ENCODE measurements at regions not wholly inside any gene's neighbourhood (a gene's known extent, or its start where the extent isn't known, plus 50 kb on each side); places are given as distances from the start of the nearest gene placed in this dataset.
"Not testable (repeated sequence)": the region's sequence is repeated elsewhere in the genome, so short reads cannot be mapped to it uniquely, and the experiment has no call there.

DNA sequence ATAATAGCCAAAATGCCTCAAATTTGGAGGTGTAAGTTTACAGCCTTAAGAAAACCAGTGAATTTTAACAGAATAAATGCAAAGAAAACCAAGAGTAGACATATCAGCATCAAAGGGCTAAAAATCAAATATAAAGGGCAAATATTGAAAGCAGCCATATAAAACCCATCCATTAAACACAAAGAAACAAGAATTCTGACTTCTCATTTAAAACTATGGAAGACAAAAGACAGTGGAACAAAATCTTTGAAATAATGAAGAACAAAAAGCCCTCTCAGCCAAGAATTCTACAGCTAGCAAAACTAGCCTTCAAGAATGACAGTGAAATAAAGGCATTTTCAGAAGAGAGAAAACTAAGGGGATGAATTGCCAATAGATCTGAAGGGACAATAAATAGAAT lies 91.3 kb upstream of the FST start:
- DNase-seq = no peak
- in situ Hi-C loops (cut with MboI; ENCODE audit: low pct_unique_long_range_greater_than_20kb, low sequenced_read_pairs) = no loop called here

DNA sequence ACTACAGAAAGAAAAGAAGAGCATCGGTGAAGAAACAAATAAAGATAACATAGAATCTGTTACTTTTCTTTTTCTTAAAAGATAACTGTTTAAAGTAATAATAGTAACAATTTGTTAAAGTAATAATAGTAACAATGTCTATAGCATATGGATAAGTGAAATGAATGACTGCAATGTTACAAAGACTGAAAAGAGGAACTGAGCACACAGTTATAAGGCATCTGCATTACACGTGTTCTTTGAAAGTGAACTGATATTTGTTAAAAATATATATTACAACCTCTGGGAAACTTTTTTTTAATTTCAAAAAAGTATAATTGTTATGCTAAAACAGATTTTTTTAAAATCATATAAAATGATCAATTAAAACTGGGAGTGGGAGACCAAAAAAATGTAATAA lies 88.4 kb upstream of the FST start:
- in situ Hi-C loops (cut with MboI; ENCODE audit: low pct_unique_long_range_greater_than_20kb, low sequenced_read_pairs) = no loop called here
- DNase-seq = no peak

DNA sequence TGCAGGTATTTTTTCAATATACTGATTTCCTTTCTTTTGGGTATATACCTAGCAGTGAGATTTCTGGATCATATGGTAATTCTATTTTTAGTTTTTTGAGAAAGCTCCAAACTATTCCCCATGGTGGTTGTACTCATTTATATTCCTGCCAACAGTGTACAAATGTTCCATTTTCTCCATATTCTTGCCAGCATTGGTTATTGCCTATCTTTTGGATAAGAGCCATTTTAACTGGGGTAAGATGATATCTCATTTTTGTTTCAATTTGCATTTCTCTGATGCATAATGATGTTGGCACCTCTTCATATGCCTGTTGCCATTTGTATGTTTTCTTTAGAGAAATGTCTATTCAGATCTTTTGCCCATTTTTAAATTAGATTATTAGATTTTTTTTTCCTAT lies 85.6 kb upstream of the FST start:
- DNase-seq = no peak
- in situ Hi-C loops (cut with MboI; ENCODE audit: low pct_unique_long_range_greater_than_20kb, low sequenced_read_pairs) = no loop called here

DNA sequence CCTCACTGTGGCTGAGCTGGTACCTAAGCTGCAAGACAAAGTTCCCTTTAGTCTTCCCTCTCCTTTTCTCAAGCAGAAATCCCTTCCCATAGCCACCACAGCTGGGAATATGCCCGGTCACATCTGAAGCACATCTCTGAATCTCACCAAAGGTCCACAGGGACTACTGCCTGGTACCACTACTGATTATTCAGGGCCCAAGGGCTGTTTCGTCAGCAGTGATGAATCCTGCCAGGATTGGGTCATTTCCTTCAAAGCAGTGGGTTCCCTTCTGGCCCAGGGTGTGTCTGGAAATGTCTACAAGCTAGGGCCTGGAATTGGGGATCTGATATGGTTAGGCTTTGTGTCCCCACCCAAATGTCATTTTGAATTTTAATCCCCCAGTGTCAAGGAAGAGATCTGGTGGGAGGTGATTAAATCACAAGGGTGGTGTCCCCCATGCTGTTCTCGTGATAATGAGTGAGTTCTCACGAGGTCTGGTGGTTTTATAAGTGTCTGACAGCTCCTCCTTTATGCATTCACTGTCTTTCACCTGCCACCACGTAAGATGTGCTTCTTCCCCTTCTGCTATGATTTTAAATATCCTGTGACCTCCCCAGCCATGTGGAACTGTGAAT lies 83.2 kb upstream of the FST start:
- in situ Hi-C loops (cut with MboI; ENCODE audit: low pct_unique_long_range_greater_than_20kb, low sequenced_read_pairs) = no loop called here
- DNase-seq = no peak

DNA sequence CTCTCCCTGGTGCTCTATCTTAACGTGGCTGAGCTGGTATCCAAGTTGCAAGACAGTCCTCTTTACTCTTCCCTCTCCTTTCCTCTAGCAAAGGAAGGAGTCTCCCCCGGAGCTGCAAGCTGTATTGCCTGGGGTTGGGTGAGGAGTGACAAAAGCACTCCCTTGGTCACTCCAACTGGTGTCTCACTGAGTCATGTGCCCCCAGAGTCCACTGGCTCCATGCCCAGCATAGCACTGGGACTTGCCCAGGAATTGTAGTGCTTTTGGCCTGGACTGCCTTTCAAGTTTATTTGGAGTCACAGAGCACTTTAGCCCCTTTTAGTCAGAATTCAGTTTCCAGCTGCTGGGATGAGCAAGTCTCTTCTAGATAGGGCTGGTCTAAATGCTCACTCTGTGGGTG lies 82.6 kb upstream of the FST start:
- in situ Hi-C loops (cut with MboI; ENCODE audit: low pct_unique_long_range_greater_than_20kb, low sequenced_read_pairs) = no loop called here
- no peak for DNase-seq

DNA sequence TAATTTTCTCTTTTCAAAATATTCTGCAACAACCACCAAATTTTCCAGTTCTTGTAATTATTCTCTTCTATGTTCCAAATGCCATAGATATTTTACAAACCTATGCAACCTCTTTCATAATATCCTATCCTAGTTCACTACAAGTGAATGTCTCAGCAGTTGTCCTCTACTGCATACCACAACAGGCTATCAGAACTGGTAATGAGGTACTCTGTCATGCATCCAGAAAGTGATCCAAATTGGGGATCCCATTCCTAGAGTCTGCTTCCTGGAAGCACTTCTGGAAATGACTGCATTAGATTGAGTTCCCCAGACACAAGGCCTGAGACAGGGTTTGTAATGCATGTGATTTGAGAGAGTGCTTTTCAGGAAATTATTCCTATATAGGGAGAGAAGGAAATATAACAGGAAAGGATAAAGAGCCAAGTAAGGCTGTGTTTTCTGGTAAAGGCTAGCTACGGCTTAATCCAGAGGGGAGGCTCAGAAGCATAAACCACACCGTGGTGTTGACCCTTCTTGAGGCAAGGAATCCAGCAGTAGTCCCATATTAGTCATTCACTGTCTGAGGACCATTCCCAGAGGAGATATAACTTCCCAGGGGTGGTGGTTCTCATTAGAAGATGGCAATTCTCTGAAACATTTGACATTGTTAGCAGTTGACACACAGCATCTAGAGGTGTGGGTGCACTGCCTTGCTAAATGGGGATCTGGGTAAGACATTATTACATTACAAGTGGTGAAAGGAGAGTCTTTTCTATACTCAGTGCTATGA lies 80.3 kb upstream of the FST start:
- DNase-seq = no peak

DNA sequence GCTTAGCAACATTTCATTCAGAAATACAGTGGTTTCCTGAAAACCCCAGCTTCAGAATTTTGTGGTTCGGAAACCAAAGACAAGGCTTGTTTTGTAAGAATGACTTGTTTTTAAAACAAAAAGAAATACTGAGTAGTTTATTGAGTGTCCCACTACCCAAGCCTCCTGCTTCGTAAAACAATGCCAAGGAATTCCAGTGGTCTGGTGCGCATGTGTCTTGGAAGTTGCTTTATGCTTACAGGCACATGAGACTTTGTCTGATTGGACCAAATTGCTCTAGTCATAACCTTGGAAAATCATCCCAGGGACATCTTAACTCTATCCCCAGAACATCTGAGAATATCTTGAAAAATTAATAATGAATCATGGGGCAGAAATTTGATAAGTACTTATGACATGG lies 77.1 kb upstream of the FST start:
- in situ Hi-C loops (cut with MboI; ENCODE audit: low pct_unique_long_range_greater_than_20kb, low sequenced_read_pairs) = no loop called here
- no peak for DNase-seq

More for the DNA sequence above, 80.3 kb upstream of the FST start:
- in situ Hi-C loops (cut with MboI; ENCODE audit: low pct_unique_long_range_greater_than_20kb, low sequenced_read_pairs) = no loop called here

DNA sequence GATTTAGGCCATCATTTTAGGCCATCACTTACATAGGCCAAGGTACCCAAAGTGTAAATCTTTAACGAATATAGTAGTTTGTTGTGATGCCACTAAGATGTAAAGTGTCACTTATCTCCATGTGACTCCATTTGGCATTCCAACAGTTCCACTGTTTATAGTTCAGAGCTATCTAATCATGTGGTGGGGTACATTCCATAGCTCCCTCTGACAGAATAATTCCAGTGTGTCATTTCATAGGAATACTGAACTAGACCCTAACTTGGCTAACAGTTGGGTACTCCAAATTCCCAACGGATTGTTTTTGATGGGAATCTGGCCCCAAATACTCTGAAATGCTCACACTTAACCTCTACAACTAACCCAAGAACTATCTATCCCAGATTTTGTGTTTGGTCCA lies 76.7 kb upstream of the FST start:
- DNase-seq = no peak
- in situ Hi-C loops (cut with MboI; ENCODE audit: low pct_unique_long_range_greater_than_20kb, low sequenced_read_pairs) = no loop called here

DNA sequence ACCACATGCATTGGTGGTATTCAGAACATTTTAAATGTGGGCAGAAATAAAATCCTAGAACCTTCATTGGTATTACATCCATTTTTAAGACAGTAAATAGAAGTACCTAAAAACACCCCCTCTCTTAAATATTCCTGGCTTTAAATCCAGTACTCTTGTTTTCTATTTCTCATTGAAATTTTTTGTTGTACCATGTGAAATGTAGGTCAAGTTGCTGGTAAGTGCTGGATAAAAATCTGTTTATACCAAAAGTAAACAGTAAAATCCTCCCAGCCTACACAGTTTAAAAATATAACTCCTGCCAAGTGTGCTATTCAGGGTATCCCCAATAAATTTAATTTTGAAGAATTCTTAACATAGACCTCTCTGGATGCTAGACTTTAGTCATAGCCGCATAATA lies 75.0 kb upstream of the FST start:
- in situ Hi-C loops (cut with MboI; ENCODE audit: low pct_unique_long_range_greater_than_20kb, low sequenced_read_pairs) = no loop called here
- DNase-seq = no peak

DNA sequence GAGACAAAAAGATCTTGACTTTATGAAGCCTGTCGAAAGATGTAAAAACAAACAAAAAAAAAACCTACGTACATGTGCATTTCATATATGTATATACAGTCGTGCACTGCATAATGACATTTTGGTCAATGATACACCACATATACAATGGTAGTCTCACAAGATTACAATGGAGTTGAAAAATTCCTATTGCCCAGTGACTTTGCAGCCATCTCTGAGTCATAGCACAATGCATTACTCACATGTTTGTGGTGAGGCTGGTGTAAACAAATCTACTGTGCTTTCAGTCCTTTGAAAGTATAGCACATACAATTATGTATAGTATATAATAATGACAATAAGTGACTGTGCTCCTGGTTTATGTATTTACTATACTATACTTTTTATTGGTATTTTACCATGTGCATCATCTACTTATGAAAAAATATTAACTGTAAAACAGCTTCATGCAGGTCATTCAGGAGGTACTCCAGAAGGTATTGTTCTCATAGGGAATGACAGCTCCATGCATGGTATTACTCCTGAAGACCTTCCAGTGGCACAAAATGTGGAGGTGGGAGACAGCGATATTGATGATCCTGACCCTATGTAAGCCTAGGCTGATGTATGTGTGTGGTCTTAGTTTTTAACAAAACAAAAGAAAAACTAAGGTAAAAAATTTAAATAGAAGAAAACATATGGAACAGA lies 73.7 kb upstream of the FST start:
- in situ Hi-C loops (cut with MboI; ENCODE audit: low pct_unique_long_range_greater_than_20kb, low sequenced_read_pairs) = no loop called here
- no peak for DNase-seq

DNA sequence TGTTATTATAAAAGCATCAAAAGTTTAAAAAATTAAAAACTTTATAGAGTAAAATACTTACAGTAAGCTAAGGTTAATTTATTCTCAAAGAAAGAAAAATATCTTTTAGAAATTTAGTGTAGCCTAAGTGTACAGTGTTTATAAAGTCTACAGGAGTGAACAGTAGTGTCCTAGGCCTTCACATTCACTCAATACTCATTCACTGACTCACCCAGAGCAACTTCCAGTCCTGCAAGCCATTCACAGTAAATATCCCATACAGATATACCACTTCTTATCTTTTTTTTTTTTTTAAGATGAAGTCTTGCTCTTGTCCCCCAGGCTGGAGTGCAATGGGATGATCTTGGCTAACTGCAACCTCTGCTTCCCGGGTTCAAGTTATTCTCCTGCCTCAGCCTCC lies 73.1 kb upstream of the FST start:
- DNase-seq = no peak
- in situ Hi-C loops (cut with MboI; ENCODE audit: low pct_unique_long_range_greater_than_20kb, low sequenced_read_pairs) = no loop called here

DNA sequence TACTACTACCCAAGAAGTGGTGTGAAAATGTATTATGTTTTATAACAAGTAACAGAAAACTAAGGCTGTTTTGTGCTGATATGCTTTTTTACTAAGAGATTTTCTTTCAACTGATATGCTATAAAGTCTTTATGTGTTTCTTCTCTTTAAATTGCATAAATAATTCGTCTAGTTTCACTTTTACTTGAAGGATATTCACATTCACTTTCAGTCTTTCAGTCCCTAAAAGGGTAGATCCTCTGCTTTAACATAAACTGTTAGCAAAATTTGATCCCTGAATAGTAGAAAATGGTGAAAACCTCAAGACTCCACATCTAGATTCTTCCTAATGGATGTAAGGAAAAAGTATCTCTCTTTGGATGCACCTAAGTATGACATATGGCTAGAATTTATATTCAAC lies 69.0 kb upstream of the FST start:
- no peak for DNase-seq
- in situ Hi-C loops (cut with MboI; ENCODE audit: low pct_unique_long_range_greater_than_20kb, low sequenced_read_pairs) = no loop called here

DNA sequence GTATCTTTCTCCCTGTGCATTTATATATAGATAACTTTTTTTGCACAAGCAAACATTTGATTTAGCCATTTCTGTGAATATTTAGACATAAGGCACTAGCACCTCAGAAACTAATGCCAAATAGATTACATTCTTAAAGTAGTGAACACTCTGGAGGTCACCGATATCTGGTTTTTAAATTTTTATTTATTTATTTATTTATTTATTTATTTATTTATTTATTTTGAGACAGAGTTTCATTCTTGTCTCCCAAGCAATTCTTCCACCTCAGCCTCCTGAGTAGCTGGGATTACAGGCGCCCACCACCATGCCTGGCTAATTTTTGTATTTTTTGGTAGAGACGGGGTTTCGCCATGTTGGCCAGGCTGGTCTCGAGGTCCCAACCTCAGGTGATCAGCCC lies 67.9 kb upstream of the FST start:
- DNase-seq; in situ Hi-C loops (cut with MboI; ENCODE audit: low pct_unique_long_range_greater_than_20kb, low sequenced_read_pairs): not testable (repeated sequence)

DNA sequence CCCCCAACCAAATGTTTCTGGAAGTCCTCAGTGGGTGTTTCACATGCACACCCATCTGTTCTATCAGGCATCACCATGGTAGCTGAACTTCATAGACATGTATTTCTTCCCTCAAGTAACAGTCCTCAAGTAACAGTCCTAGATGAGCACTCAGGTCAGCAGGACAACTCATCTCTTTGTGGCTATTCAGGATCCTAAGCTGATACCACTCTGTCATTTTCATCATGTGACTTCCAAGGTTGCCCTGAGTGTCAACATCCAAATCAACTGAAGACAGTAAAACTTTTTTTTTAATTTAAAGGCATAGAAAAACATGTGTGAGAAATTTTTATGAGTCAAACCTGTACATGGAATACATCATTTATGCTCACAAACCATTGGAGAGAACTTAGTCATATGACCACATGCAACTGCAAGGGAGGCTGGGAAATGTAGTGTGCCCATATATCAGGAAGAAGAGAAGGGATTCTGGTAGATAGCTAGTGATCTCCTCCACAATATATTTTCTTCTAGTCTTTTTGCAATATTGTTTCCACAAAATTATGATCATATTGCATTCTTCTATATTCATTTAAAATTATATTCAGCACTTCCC lies 64.2 kb upstream of the FST start:
- in situ Hi-C loops (cut with MboI; ENCODE audit: low pct_unique_long_range_greater_than_20kb, low sequenced_read_pairs) = no loop called here
- no peak for DNase-seq

DNA sequence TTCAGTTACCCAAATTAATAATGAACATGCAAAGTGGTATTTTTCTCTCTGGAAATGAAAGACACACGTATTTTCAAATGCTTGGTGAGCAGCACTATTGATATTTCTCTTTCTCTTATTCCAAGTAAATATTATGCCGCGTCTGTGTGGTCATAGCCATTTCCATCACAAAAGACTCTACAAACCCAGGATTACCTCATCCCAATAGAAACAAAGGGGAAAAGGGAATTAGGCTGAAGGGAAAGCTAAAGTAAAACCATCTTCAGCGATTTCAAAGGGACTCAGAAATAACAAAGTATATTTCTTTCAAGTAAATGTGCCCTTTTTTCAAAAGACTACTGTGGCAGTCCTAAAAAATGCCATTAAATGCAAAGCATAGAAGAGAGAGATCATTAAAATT lies 62.0 kb upstream of the FST start:
- DNase-seq = no peak
- in situ Hi-C loops (cut with MboI; ENCODE audit: low pct_unique_long_range_greater_than_20kb, low sequenced_read_pairs) = no loop called here

DNA sequence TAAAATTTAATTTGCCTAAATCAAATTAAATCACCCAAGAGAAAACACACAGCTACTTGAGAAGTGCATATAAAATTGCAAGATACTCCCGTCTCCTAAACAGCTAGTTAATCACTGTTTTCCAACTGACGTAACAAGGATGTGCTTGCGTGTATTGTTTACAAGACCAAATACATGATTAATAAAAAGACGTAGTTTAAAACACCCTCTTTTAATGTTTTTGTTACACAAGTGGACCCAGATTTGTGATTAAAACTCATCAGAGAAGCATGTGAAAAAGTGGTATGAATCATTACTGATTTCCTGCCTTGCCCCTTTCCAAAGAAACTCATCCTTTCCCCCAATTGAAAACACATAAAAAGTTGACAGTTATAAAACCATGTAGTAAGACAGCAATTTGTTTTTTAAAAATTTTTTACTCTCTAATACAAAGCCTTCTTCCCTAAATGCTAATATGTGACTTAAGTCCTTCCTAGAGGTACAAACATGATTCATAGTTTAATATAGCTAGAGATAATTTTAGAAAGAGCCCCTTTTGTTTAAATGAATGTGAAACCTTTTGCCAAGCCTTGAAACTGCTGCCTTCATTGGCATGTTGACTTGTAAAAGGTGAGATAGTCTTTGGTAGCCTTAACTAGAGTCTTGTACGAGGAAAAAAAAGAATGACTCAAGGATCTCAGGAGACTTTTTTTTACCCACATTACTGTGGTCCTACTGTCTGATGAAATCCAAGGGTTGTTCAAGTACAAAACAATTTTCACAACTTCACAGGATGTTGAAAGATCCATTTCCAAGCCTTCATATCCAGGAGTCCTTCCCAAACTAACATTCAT lies 61.4 kb upstream of the FST start:
- in situ Hi-C loops (cut with MboI; ENCODE audit: low pct_unique_long_range_greater_than_20kb, low sequenced_read_pairs) = no loop called here
- no peak for DNase-seq

DNA sequence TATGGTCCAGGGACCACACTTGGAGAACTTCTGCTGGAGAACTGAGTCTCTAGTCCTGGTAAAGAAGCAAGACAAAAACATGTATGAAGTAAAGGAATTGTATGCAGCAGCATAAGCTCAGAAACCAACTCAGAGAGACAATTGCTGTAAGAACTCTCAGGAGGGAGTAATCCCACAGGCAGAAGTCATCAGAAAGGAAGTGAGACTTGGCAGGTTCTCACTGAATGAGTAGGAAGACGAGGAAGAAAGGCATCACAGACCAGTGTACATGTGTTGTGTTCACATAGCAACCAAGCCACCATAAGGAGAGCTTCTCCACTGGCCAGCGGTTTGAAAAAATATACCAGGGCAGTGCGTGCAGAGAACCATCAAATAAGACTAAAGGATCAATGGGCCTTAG lies 57.9 kb upstream of the FST start:
- DNase-seq = no peak
- in situ Hi-C loops (cut with MboI; ENCODE audit: low pct_unique_long_range_greater_than_20kb, low sequenced_read_pairs) = no loop called here

DNA sequence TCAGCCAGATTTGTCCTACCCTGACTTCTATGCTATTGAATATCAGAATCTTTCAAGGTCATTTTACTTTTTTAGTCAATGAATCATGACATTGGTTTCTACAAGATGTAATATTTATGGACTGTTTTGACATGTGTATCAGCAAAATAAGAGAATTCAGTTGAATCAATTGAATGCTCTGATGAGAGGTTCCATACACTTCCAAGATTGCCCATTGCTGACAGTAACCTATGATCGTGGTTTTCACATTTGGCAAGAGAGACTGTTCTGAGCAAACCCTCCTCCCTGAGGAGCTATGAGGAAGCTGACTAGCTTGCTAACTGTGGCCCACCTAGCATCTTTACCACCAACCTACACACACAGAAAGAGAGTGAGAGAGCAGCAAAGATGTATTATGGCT lies 56.7 kb upstream of the FST start:
- DNase-seq = no peak
- in situ Hi-C loops (cut with MboI; ENCODE audit: low pct_unique_long_range_greater_than_20kb, low sequenced_read_pairs) = no loop called here
